Activated CD4-positive, alpha-beta memory T cell treated with anti-CD3 and anti-CD28 coated beads, Interleukin-2, amount 10 ng/mL, durations not matched to agents 7 days and 5 days (primary cell): ENCODE measurements at regions not wholly inside any gene's neighbourhood (a gene's known extent, or its start where the extent isn't known, plus 50 kb on each side); places are given as distances from the start of the nearest gene placed in this dataset.
A peak's percentile ranks its signal among the peaks of the same experiment; 100 is the strongest.

Experiments used
- CTCF ChIA-PET: fragments of 350-600 bp; sonication (Branson Sonifier 250); formaldehyde crosslinking; loops from one replicate; lab custom pipeline; 2021; ENCODE audit warnings: antibody characterized with exemption, inconsistent platforms; lab: Charles Lee
- POLR2A ChIA-PET: fragments of 350-600 bp; sonication (Branson Sonifier 250); formaldehyde crosslinking; loops from one replicate; lab custom pipeline; 2021; ENCODE audit warnings: antibody characterized with exemption; lab: Charles Lee
- DNase-seq: peaks from one replicate; pipeline ENCODE4 v3.0.0-alpha.2; 2020
- H3K27ac Mint-ChIP-seq: one replicate; pipeline ENCODE4 v1.8.0; 2021; ENCODE audit warnings: mild to moderate bottlenecking, mixed read lengths
- H3K27me3 Mint-ChIP-seq: one replicate; pipeline ENCODE4 v1.8.0; 2021; ENCODE audit warnings: mixed read lengths
- H3K36me3 Mint-ChIP-seq: one replicate; pipeline ENCODE4 v1.8.0; 2021; ENCODE audit warnings: low read depth, mixed read lengths
- H3K4me1 Mint-ChIP-seq: one replicate; pipeline ENCODE4 v1.8.0; 2021; ENCODE audit warnings: mixed read lengths
- H3K4me3 Mint-ChIP-seq: one replicate; pipeline ENCODE4 v1.8.0; 2021; ENCODE audit warnings: mild to moderate bottlenecking, mixed read lengths
- H3K9me3 Mint-ChIP-seq: one replicate; pipeline ENCODE4 v1.8.0; 2021; ENCODE audit warnings: mixed read lengths

DNA sequence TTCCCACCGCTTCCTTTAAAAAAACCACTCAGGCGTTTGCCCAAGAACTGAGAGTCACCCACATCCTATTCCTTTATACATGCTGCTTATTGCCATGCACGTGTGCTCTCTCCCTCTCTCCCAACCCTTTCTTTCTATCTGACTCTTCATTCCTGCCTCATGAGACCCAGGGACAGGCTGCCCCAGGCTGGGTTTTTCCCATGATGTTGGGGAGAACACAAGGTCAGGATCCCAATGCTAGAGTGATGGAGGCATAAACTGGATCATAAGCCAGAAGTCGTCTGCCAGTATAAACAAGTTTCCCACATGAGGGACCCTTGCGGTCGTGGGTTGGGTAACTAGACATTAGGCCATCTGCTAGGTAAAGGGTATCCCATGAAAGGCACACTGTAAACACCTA lies 64.9 kb downstream of the CD2 start:
- ChIA-PET POLR2A (interaction anchor here (1.4 to 8.3 kb wide), 4 partner anchors 8 to 80 kb away, joined by 7 to 250 read pairs (median 54); no protein-coding TSS in a partner anchor), CTCF (interaction anchor here (0.7 to 6.4 kb wide), 8 partner anchors 10 to 96 kb away, joined by 3 to 134 read pairs (median 10); partner anchors contain the start of gene CD2)
- no peak for DNase-seq
- no peaks in the 10 kb centered on the region for H3K27me3 Mint-ChIP-seq
- peaks cover 11% of the 10 kb centered on the region for H3K36me3 Mint-ChIP-seq
- no peak overlapping the region for H3K27ac Mint-ChIP-seq
- H3K4me1 Mint-ChIP-seq: peaks cover 53% of the 10 kb centered on the region
- peaks cover under 1% of the 10 kb centered on the region for H3K9me3 Mint-ChIP-seq
- no peak overlapping the region for H3K4me3 Mint-ChIP-seq

DNA sequence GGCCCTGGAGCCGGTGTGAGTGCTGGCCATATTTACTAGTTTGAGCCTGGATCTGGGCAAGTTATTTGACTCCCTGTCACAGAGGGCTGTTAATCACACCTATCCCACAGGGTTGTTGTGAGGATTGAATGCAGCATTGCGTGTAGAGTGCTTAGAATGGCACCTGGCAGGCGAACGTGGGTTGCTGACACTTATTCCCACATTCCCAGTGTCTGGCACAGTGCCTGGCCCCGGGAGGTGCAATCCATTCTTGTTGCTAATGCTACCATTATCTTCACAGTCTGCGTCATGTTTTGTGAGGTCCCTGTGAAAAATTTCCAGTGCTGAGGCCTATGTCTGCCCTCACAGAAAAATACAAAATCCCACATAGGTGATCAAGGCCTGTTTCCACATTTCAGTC lies 66.1 kb downstream of the CD2 start:
- Mint-ChIP-seq H3K4me3 (no peak overlapping the region), H3K36me3 (peaks cover under 1% of the 10 kb centered on the region), H3K4me1 (peaks cover 52% of the 10 kb centered on the region), H3K27me3 (no peaks in the 10 kb centered on the region), H3K9me3 (no peaks in the 10 kb centered on the region), H3K27ac (no peak overlapping the region)
- CTCF ChIA-PET: interaction anchor here (1.1 to 6.4 kb wide), 2 partner anchors 42 to 82 kb away, joined by 3 to 134 read pairs; no protein-coding TSS in a partner anchor
- POLR2A ChIA-PET: no interaction called here
- no peak for DNase-seq

DNA sequence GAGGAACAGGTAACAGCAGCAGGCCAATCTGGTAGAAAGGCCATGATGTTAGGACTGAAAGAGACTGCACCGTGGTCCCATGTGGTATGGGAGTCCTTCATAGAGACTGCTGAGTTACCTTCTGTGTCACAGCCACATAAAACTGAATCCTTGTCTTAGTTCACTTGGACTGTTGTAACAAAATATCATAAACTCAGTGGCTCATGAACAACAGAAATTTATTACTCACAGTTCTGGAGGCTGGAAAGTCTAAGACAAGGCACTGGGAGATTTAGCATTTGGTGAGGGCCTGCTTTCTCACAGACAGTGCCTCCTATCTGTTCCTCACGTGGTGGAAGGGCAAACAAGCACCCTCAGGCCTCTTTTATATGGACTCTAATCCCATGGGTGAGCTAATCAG lies 67.5 kb downstream of the CD2 start:
- ChIA-PET POLR2A (no interaction called here), CTCF (no interaction called here)
- Mint-ChIP-seq H3K27ac (no peak overlapping the region), H3K27me3 (no peaks in the 10 kb centered on the region), H3K4me1 (peaks cover 52% of the 10 kb centered on the region), H3K36me3 (peaks cover 3% of the 10 kb centered on the region), H3K4me3 (no peak overlapping the region), H3K9me3 (no peaks in the 10 kb centered on the region)
- DNase-seq: no peak

DNA sequence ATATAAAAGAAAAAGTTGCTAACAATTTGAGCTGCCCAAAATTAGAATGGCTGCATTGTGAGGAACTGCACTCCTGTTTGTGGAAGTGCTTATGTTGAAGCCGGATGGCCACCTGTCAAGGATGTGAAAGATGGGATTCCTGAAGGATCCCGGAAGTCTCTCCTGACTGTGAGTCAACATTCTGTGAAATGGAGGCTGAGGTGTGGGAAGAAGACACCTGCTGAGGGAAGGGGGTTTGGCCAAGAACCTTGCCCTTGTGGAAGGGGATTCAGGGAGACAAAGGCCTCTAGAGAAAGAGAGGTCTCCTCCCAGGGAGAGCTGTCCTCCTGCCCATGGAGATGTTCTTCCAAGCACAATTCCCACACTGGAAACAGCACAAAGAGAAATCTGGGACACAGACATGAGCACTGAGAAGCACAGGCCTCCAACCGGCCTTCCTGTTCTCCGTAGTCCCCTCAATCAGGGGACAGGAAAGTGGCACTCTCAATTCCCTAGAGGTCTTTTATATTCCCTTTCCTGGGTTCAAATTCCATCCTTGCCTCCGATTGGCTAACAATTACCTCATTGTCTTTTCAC lies 70.5 kb downstream of the CD2 start:
- H3K9me3 Mint-ChIP-seq: peaks cover 7% of the 10 kb centered on the region
- ChIA-PET POLR2A (interaction anchor here (0.7 to 3.8 kb wide), 4 partner anchors 9 to 86 kb away, joined by 3 to 22 read pairs (median 9); partner anchors contain the start of gene CD2), CTCF (interaction anchor here (2.1 kb wide), 1 partner anchor 87 kb away, joined by 9 read pairs; no protein-coding TSS in a partner anchor)
- H3K4me1 Mint-ChIP-seq: peaks cover 49% of the 10 kb centered on the region
- H3K36me3 Mint-ChIP-seq: peaks cover 13% of the 10 kb centered on the region
- H3K27ac Mint-ChIP-seq: peak overlapping the region; percentile 24
- no peaks in the 10 kb centered on the region for H3K27me3 Mint-ChIP-seq
- DNase-seq: no peak
- no peak overlapping the region for H3K4me3 Mint-ChIP-seq

DNA sequence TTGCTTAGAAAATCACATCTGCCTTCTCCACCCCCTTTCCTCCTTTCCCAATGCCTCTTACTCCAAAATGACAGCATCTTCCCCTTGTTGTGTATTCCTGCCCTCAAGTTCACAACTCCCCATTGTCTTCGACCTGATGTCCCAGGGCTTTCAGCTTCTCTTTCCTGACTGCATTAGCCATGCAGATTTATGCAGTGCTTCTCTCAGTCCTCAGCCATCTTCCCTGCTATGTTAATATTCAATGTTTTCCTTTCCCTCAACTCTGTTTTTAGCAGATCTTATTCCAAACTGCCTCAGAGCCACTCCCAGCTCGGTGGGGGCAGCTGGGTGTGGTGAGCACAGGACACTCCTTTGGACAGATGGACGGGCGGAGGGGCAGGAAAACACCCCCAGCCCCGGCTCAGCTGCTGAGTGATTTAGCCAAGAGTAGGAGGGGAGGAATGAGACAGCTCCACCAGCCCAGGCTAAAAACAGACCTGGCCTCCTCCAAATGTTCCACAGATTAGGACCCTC lies 71.0 kb downstream of the CD2 start:
- H3K27me3 Mint-ChIP-seq: no peaks in the 10 kb centered on the region
- POLR2A ChIA-PET: interaction anchor here (1.2 to 3.8 kb wide), 4 partner anchors 9 to 87 kb away, joined by 3 to 22 read pairs (median 9); partner anchors contain the start of gene CD2
- peak overlapping the region; percentile 96 for H3K27ac Mint-ChIP-seq
- H3K4me1 Mint-ChIP-seq: peaks cover 49% of the 10 kb centered on the region
- H3K4me3 Mint-ChIP-seq: no peak overlapping the region
- DNase-seq: no peak
- H3K9me3 Mint-ChIP-seq: peaks cover 7% of the 10 kb centered on the region
- CTCF ChIA-PET: interaction anchor here (2.1 kb wide), 1 partner anchor 87 kb away, joined by 9 read pairs; no protein-coding TSS in a partner anchor
- peaks cover 13% of the 10 kb centered on the region for H3K36me3 Mint-ChIP-seq

DNA sequence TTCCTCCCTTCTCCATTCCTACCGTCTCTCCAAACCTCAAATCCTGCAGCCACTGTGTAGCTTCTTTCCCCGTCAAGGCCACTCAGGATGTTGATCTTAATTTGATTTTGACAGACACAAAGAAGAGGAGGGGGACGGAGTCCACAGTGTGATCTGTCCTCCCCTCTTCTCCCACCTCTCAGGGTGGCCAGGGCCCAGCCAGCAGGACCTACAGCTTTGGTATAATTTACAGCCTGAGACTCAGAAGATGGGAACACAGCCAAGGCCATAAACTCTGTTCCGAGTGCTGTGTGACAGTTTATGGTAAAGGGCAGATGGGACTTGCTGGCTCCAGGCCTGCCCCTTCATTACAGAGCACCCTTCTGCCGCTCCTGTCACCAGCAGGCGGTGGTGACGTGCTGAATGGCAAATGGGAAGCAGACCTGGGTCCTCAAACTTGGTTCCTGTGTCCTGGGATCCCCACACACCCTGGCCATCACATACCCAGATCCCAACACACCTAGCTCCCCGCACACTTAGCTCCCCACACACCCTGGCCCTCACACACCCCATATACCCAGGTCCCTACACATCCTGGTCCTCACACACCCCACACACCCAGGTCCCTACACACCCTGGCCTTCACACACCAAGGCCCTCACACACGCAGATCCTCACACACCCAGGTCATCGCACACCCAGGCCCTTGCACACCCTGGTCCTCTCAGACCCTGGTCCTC lies 71.6 kb downstream of the CD2 start:
- POLR2A ChIA-PET: interaction anchor here (0.7 to 3.8 kb wide), 9 partner anchors 8 to 87 kb away, joined by 3 to 22 read pairs (median 5); partner anchors contain the start of gene CD2
- peaks cover 7% of the 10 kb centered on the region for H3K9me3 Mint-ChIP-seq
- CTCF ChIA-PET: interaction anchor here (1.4 to 3.5 kb wide), 4 partner anchors 8 to 109 kb away, joined by 5 to 17 read pairs (median 10); no protein-coding TSS in a partner anchor
- H3K4me1 Mint-ChIP-seq: peaks cover 54% of the 10 kb centered on the region
- DNase-seq: no peak
- H3K36me3 Mint-ChIP-seq: peaks cover 13% of the 10 kb centered on the region
- no peaks in the 10 kb centered on the region for H3K27me3 Mint-ChIP-seq
- peak overlapping the region; percentile 96 for H3K27ac Mint-ChIP-seq
- H3K4me3 Mint-ChIP-seq: peak overlapping the region; percentile 58

DNA sequence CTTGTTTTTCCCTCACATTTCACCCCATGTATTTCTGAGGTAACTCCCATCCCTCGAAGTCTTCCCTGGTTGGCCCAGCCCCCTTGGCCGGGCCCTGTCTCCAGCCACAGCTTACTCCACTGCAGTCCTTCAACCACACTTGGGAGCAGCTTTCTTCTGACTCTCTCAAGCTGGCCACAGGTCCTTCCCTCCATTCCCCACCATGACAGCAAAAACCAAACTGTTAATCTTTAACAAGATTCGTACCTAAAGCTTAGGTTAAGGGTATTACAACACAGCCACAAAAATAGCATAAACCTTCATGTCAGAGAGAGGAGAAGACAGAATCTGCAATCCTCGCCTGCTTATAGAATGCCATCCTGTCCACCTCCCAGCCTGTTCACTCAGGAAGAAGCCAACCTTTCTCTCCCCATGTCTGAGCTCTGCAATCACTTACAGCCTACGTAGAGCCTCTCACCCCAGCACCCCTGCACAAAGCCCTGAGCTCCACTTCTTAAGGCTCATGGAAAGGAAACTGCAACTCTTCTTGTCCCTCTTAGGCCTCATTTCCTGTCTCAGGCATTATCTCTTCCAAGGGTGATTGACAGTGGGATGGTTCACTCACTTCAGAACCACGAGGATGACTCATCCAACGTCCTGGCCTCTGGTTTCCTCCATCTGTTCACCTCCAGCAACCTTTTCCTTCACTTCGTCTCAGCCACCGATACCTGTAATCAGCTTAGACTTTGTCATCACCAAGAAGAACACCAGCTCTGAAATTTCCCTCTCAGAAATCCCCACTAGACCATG lies 72.8 kb downstream of the CD2 start:
- H3K36me3 Mint-ChIP-seq: peaks cover 13% of the 10 kb centered on the region
- POLR2A ChIA-PET: interaction anchor here (0.9 to 3.8 kb wide), 20 partner anchors 9 to 302 kb away, joined by 3 to 22 read pairs (median 5); partner anchors contain the start of gene TTF2
- CTCF ChIA-PET: interaction anchor here (0.6 to 3.5 kb wide), 13 partner anchors 9 to 233 kb away, joined by 3 to 17 read pairs (median 4); partner anchors contain the start of gene TTF2
- peak overlapping the region; percentile 58 for H3K4me3 Mint-ChIP-seq
- peak overlapping the region; percentile 96 for H3K27ac Mint-ChIP-seq
- H3K27me3 Mint-ChIP-seq: no peaks in the 10 kb centered on the region
- peaks cover 55% of the 10 kb centered on the region for H3K4me1 Mint-ChIP-seq
- peak; percentile 77 for DNase-seq
- H3K9me3 Mint-ChIP-seq: peaks cover 7% of the 10 kb centered on the region

DNA sequence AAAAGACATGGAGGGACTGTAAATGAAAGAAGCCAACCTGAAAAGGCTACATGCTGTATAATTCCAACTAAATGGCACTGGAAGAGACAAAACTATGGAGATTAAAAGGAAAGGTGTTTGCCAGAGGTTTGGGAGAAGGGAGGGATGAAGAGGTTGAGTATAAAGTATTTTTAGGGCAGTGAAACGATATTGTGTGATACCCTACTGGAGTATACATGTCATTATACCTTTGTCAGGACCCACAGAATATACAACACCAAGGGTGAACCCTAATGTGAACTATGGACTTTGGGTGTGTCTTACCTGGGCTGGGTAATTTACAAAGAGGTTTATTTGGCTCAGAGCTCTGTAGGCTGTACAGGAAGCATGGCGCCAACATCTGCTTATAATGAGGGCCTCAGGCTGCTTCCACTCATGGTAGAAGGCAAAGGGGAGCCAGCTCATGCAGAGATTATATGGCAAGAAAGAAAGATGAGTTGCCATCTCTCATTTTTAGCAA lies 73.4 kb downstream of the CD2 start:
- no peaks in the 10 kb centered on the region for H3K27me3 Mint-ChIP-seq
- ChIA-PET CTCF (interaction anchor here (0.6 to 3.5 kb wide), 13 partner anchors 10 to 232 kb away, joined by 3 to 17 read pairs (median 4); partner anchors contain the start of gene TTF2), POLR2A (interaction anchor here (0.9 to 3.8 kb wide), 18 partner anchors 10 to 301 kb away, joined by 3 to 22 read pairs (median 6); partner anchors contain the start of gene TTF2)
- peaks cover 57% of the 10 kb centered on the region for H3K4me1 Mint-ChIP-seq
- peak overlapping the region; percentile 96 for H3K27ac Mint-ChIP-seq
- peak overlapping the region; percentile 58 for H3K4me3 Mint-ChIP-seq
- peaks cover 13% of the 10 kb centered on the region for H3K36me3 Mint-ChIP-seq
- peaks cover 7% of the 10 kb centered on the region for H3K9me3 Mint-ChIP-seq
- DNase-seq: no peak

DNA sequence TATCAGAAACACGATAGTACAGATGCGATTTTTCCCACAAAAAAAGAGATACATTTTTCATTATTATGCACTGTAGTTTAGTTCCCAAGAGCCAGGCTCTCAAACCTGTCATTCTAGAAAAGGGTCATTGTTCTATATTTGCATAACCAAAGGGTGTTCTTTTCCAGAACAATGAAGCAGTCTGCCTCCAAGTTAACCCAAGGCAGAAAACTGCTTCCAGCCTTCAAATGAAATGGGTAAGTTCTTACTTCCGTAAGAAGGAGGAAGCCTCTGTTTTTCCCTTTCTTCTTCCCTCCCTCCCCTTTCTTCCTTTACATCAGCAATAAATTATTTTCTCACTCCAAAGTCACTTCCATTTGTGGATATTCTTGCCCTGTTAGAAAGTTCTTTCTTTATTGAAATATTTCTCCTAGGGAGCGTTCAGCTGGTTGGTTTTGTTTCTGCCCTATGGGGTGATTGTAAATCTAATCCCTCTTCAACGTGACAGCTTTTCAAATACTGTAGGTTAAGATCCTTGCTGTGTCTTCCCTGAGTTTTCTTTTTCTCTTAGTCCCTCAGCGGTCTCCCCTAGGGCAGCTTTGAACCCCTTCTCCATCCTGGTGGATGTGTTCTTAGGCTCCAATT lies 77.3 kb upstream of the PTGFRN start:
- POLR2A ChIA-PET: interaction anchor here (1.1 kb wide), 1 partner anchor 10 kb away, joined by 3 read pairs; no protein-coding TSS in a partner anchor
- no peak for DNase-seq
- CTCF ChIA-PET: no interaction called here
- Mint-ChIP-seq H3K9me3 (peaks cover 13% of the 10 kb centered on the region), H3K27ac (no peak overlapping the region), H3K4me3 (no peak overlapping the region), H3K36me3 (peaks cover 15% of the 10 kb centered on the region), H3K4me1 (peaks cover 37% of the 10 kb centered on the region), H3K27me3 (no peaks in the 10 kb centered on the region)

DNA sequence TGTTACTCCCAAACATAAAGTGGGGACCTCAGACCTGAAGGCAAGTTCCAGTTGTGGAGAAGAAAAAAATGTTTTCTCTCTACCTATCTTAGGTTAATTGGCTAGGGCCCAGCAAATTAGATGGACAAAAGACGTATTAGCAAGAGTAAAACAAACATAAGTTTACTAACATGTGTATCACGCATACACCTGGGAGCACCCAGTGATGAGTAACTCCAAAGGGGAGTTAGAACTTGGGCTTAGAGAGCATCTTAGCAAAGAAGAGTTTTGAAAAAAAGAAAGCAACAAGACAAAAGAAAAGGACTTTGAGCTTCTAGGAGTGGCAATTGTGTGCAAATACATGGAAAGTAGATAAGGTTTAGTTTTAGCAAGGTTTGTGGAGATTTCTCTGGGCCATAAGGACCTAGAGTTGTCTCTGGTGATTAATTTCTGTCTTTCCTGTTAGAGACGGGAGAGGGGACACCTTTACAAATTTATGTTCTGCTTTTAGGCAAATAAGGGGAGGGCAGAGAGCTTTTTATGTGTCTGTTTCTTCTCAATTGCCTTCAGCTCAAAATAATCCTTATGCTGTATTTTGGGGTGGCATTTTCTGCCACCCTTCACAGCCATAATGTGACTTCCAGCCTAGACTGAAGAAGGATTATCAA lies 76.7 kb upstream of the PTGFRN start:
- no peaks in the 10 kb centered on the region for H3K27me3 Mint-ChIP-seq
- H3K27ac Mint-ChIP-seq: no peak overlapping the region
- H3K4me1 Mint-ChIP-seq: peaks cover 31% of the 10 kb centered on the region
- ChIA-PET CTCF (interaction anchor here (0.8 to 1.0 kb wide), 3 partner anchors 9 to 21 kb away, joined by 3 to 4 read pairs (median 3); no protein-coding TSS in a partner anchor), POLR2A (interaction anchor here (1.1 kb wide), 1 partner anchor 9 kb away, joined by 3 read pairs; no protein-coding TSS in a partner anchor)
- no peak for DNase-seq
- H3K4me3 Mint-ChIP-seq: no peak overlapping the region
- H3K36me3 Mint-ChIP-seq: peaks cover 14% of the 10 kb centered on the region
- H3K9me3 Mint-ChIP-seq: peaks cover 12% of the 10 kb centered on the region

DNA sequence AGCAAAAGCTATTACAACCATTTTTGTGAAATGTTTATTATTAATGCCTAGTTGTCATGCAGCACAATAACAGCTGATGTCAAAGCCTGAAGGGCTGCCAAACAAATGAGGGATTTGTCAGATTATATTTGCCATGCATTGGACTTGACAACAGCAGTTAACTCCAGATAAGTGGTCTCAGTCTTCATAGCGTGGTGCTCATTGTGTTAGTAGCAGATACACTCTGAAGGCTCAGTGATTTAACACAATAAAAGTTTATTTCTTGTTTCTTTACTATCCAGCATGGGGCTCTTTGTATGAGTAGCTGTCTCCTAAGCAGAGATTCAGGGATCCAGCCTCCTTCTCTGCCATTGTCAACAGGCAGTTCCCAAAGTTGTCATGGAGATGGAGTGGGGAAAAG lies 76.0 kb upstream of the PTGFRN start:
- POLR2A ChIA-PET: no interaction called here
- CTCF ChIA-PET: interaction anchor here (0.8 to 1.0 kb wide), 3 partner anchors 9 to 20 kb away, joined by 3 to 4 read pairs (median 3); no protein-coding TSS in a partner anchor
- H3K4me1 Mint-ChIP-seq: peaks cover 26% of the 10 kb centered on the region
- H3K27me3 Mint-ChIP-seq: no peaks in the 10 kb centered on the region
- DNase-seq: no peak
- peaks cover 16% of the 10 kb centered on the region for H3K9me3 Mint-ChIP-seq
- H3K36me3 Mint-ChIP-seq: peaks cover 16% of the 10 kb centered on the region
- H3K4me3 Mint-ChIP-seq: no peak overlapping the region
- no peak overlapping the region for H3K27ac Mint-ChIP-seq
